ENCODE measurements at regions not wholly inside any gene's neighbourhood (a gene's known extent, or its start where the extent isn't known, plus 50 kb on each side); places are given as distances from the start of the nearest gene placed in this dataset.

DNA sequence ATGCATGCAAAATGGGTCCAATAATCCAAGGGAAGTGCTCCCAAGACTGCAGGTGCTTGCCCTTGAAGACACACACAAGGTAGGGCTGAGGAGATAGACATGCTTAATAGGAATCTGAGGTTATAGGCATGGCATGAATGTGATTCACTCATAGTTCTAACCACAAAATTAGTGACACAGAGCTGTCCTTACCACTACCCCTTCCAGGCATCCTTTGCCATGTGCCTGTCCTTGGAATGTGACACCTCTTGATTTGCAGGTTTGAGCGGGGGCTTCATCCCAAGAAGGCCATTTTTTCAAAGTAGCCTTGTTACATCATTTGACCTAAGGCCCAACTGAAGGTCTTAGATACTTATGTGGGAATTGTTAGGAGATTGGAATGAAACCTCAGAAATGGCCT lies 112.5 kb downstream of the CCNG2 start:
- Histone ChIP-seq H3K4me3 (replicated peaks in 1 of 3; ENCODE audit: insufficient read depth in 1 of 3, low read depth in 1 of 3, low read length in 3 of 3) (no peak overlapping the region), H3K9me3 (replicated peaks; ENCODE audit: control insufficient read depth, insufficient read depth, low read length) (no peaks in the 10 kb centered on the region), H3K4me2 (ENCODE audit: insufficient read depth, low read length) (no peak overlapping the region), H2AFZ (ENCODE audit: low read depth, low read length) (no peak overlapping the region), H3K36me3 (ENCODE audit: control insufficient read depth in 2 of 2, extremely low read depth in 1 of 2, insufficient read depth in 2 of 2, low read length in 2 of 2) (no peaks in the 10 kb centered on the region), H3K9me1 (replicated peaks; ENCODE audit: control insufficient read depth, extremely low read depth, insufficient read depth, low read length) (no peaks in the 10 kb centered on the region), H3K27me3 (ENCODE audit: control insufficient read depth in 2 of 2, insufficient read depth in 2 of 2, low read length in 2 of 2) (no peaks in the 10 kb centered on the region), H3K79me2 (ENCODE audit: control insufficient read depth, insufficient read depth, low read length) (no peaks in the 10 kb centered on the region), H3K27ac (ENCODE audit: insufficient read depth, low read depth, low read length) (no peak overlapping the region), H3K4me1 (ENCODE audit: control insufficient read depth, extremely low read depth, insufficient read depth, low read length) (no peaks in the 10 kb centered on the region), H4K20me1 (replicated peaks; ENCODE audit: control insufficient read depth, extremely low read depth, insufficient read depth, low read length) (no peaks in the 10 kb centered on the region), H3K9ac (replicated peaks; ENCODE audit: extremely low read depth, insufficient read depth, low read length) (no peak overlapping the region)
- CTCF ChIA-PET: no interaction called here
- TF ChIP-seq, protein P1, sequence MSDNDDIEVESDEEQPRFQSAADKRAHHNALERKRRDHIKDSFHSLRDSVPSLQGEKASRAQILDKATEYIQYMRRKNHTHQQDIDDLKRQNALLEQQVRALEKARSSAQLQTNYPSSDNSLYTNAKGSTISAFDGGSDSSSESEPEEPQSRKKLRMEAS (IDR thresholded peaks at IDR 0.05; ENCODE audit: insufficient read depth, insufficient read length): no peak
- TF ChIP-seq EZH2 (IDR thresholded peaks at IDR 0.05; ENCODE audit: borderline replicate concordance, low read depth, low read length, severe bottlenecking): no peak
- no peak for TF ChIP-seq POLR2A (IDR thresholded peaks at IDR 0.05; ENCODE audit: low read depth, low read length)
- TF ChIP-seq MYC (IDR thresholded peaks at IDR 0.05; ENCODE audit: low read depth, low read length): no peak
- TF ChIP-seq, protein P2, sequence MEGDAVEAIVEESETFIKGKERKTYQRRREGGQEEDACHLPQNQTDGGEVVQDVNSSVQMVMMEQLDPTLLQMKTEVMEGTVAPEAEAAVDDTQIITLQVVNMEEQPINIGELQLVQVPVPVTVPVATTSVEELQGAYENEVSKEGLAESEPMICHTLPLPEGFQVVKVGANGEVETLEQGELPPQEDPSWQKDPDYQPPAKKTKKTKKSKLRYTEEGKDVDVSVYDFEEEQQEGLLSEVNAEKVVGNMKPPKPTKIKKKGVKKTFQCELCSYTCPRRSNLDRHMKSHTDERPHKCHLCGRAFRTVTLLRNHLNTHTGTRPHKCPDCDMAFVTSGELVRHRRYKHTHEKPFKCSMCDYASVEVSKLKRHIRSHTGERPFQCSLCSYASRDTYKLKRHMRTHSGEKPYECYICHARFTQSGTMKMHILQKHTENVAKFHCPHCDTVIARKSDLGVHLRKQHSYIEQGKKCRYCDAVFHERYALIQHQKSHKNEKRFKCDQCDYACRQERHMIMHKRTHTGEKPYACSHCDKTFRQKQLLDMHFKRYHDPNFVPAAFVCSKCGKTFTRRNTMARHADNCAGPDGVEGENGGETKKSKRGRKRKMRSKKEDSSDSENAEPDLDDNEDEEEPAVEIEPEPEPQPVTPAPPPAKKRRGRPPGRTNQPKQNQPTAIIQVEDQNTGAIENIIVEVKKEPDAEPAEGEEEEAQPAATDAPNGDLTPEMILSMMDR (IDR thresholded peaks at IDR 0.05; ENCODE audit: extremely low read depth in 1 of 2, insufficient read depth in 1 of 2, low read depth in 1 of 2, low read length in 2 of 2): no peak
- TF ChIP-seq JUN (IDR thresholded peaks at IDR 0.05; ENCODE audit: borderline replicate concordance, insufficient read depth, insufficient read length, low read depth): no peak
- TF ChIP-seq FOS (IDR thresholded peaks at IDR 0.05; ENCODE audit: borderline replicate concordance, insufficient read depth, low read length): no peak
- no peak for TF ChIP-seq POLR2AphosphoS5 (IDR thresholded peaks at IDR 0.05; ENCODE audit: insufficient read depth, low read depth, low read length)
- TF ChIP-seq GATA2 (IDR thresholded peaks at IDR 0.05; ENCODE audit: insufficient read depth, insufficient read length, low read depth, low read length): no peak
- POLR2A ChIA-PET: no interaction called here
- no TSS peak for BruUV-seq (replicated peaks)
- DNase-seq (ENCODE audit: low read depth, low spot score) (no peak), FAIRE-seq (no peak)
- intact Hi-C loops (cut with micrococcal nuclease) (no loop called here), dilution Hi-C loops (cut with MboI; ENCODE audit: extremely low pct_ligation_motif_present, low sequenced_read_pairs) (no loop called here)

Measured in endothelial cell of umbilical vein (primary cell).